Peyer's patch (tissue), 4 donors: ENCODE measurements at regions not wholly inside any gene's neighbourhood (a gene's known extent, or its start where the extent isn't known, plus 50 kb on each side); places are given as distances from the start of the nearest gene placed in this dataset.

ENCODE experiments used
- CTCF ChIP-seq, 6 experiments: fragments of 450-650 bp in 4 of 6; fragments of 200-600 bp in 2 of 6; sonication (generic) in 1 of 6; IDR thresholded peaks; one replicate each; pipeline ENCODE4 v1.5.1; 2017 to 2019; ENCODE audit warnings: antibody characterized with exemption in 6 of 6, mild to moderate bottlenecking in 3 of 6, moderate library complexity in 1 of 6
- POLR2A ChIP-seq, 2 donors: fragments of 450-650 bp; IDR thresholded peaks; one replicate each; pipeline ENCODE4 v1.5.1; 2017; ENCODE audit warnings: antibody characterized with exemption in 2 of 2, mild to moderate bottlenecking in 2 of 2, moderate library complexity in 2 of 2

- TF ChIP-seq CTCF (IDR thresholded peaks at IDR 0.05) = no peak
- no peak for TF ChIP-seq POLR2A (IDR thresholded peaks at IDR 0.05)
These were observed 179.7 kb upstream of the RASGEF1B start for GRCh38 chr4:81651243-81651899.
